MM.1S (cell line): ENCODE measurements at regions not wholly inside any gene's neighbourhood (a gene's known extent, or its start where the extent isn't known, plus 50 kb on each side); places are given as distances from the start of the nearest gene placed in this dataset.
A peak's percentile ranks its signal among the peaks of the same experiment; 100 is the strongest.

ENCODE experiments used
- DNase-seq: peaks from one replicate; pipeline ENCODE4 v3.0.0-alpha.2; 2015
- H2AFZ ChIP-seq: fragments of 300-600 bp; sonication (generic); 2 replicates; pipeline ENCODE4 v1.6.0; 2016; ENCODE audit warnings: antibody characterized with exemption, low read length
- H3F3A ChIP-seq: fragments of 300-600 bp; sonication (generic); 2 replicates; pipeline ENCODE4 v1.6.1; 2016; ENCODE audit warnings: mild to moderate bottlenecking, antibody characterized with exemption, low read length, moderate library complexity, mixed read lengths; ENCODE audit not compliant: insufficient read depth
- H3K27ac ChIP-seq: fragments of 300-600 bp; sonication (generic); 2 replicates; pipeline ENCODE4 v1.5.1; 2016; ENCODE audit warnings: mild to moderate bottlenecking, low read length
- H3K27me3 ChIP-seq: fragments of 300-600 bp; sonication (generic); replicated peaks from 2 replicates; pipeline ENCODE4 v1.6.0; 2016; ENCODE audit warnings: low read length; ENCODE audit not compliant: insufficient read depth
- H3K36me3 ChIP-seq: fragments of 300-600 bp; sonication (generic); replicated peaks from 2 replicates; pipeline ENCODE4 v1.6.1; 2016; ENCODE audit warnings: mild to moderate bottlenecking, low read length, mixed read lengths; ENCODE audit not compliant: insufficient read depth
- H3K4me1 ChIP-seq: fragments of 300-600 bp; sonication (generic); 2 replicates; pipeline ENCODE4 v1.6.1; 2016; ENCODE audit warnings: low read length, mixed read lengths
- H3K4me2 ChIP-seq: fragments of 300-600 bp; sonication (generic); 2 replicates; pipeline ENCODE4 v1.6.0; 2016; ENCODE audit warnings: low read depth, low read length
- H3K4me3 ChIP-seq: fragments of 300-600 bp; sonication (generic); 2 replicates; pipeline ENCODE4 v1.5.1; 2016; ENCODE audit warnings: low read length, mixed read lengths
- H3K79me2 ChIP-seq: fragments of 300-600 bp; sonication (generic); 2 replicates; pipeline ENCODE4 v1.6.1; 2016; ENCODE audit warnings: mixed run types, low read length, mixed read lengths
- H3K9ac ChIP-seq: fragments of 300-600 bp; sonication (generic); 2 replicates; pipeline ENCODE4 v1.6.1; 2016; ENCODE audit warnings: low read length, mixed read lengths
- H3K9me2 ChIP-seq: fragments of 300-600 bp; sonication (generic); replicated peaks from 2 replicates; pipeline ENCODE4 v1.6.1; 2016; ENCODE audit warnings: mild to moderate bottlenecking, low read length, mixed read lengths; ENCODE audit not compliant: insufficient read depth
- H3K9me3 ChIP-seq: fragments of 300-600 bp; sonication (generic); replicated peaks from 2 replicates; pipeline ENCODE4 v1.6.1; 2016; ENCODE audit warnings: mild to moderate bottlenecking, low read length, mixed read lengths; ENCODE audit not compliant: insufficient read depth
- H4K20me1 ChIP-seq: fragments of 300-600 bp; sonication (generic); 2 replicates; pipeline ENCODE4 v1.6.1; 2016; ENCODE audit warnings: mild to moderate bottlenecking, low read length, moderate library complexity, mixed read lengths; ENCODE audit not compliant: insufficient read depth
- CTCF ChIP-seq: fragments of 300-600 bp; sonication (generic); IDR thresholded peaks from 2 replicates; pipeline ENCODE4 v1.5.1; 2016; ENCODE audit warnings: antibody characterized with exemption, low read length, mixed read lengths
- EZH2 ChIP-seq: fragments of 300-600 bp; sonication (generic); optimal IDR thresholded peaks from 2 replicates; pipeline ENCODE3; 2017; ENCODE audit warnings: low read depth, mild to moderate bottlenecking, antibody characterized with exemption, low read length, mixed read lengths
- EZH2phosphoT487 ChIP-seq: fragments of 300-600 bp; sonication (generic); IDR thresholded peaks from 2 replicates; pipeline ENCODE4 v1.6.1; 2018; ENCODE audit warnings: antibody characterized with exemption, low read length

GRCh38 chr21:14617871-14618270, 71.8 kb upstream of the SAMSN1 start:
- DNase-seq: peak; percentile 54

GRCh38 chr21:14617040-14617393, 70.9 kb upstream of the SAMSN1 start:
- Histone ChIP-seq H3K36me3 (no peaks in the 10 kb centered on the region), H3K27me3 (no peaks in the 10 kb centered on the region), H3K4me2 (no peak overlapping the region), H3F3A (no peaks in the 10 kb centered on the region; the same call in none of the 2 replicates), H3K4me1 (peaks cover 20% of the 10 kb centered on the region), H3K9me3 (no peaks in the 10 kb centered on the region), H3K9me2 (no peaks in the 10 kb centered on the region), H2AFZ (no peak overlapping the region), H3K9ac (no peak overlapping the region), H3K27ac (no peak overlapping the region), H4K20me1 (no peaks in the 10 kb centered on the region), H3K79me2 (no peaks in the 10 kb centered on the region), H3K4me3 (no peak overlapping the region)
- DNase-seq: no peak
- no peak for TF ChIP-seq CTCF

More at GRCh38 chr21:14617871-14618270, 71.8 kb upstream of the SAMSN1 start:
- H3F3A ChIP-seq: no peaks in the 10 kb centered on the region; the same call in none of the 2 replicates
- peaks cover 20% of the 10 kb centered on the region for H3K4me1 ChIP-seq
- no peaks in the 10 kb centered on the region for H3K9me2 ChIP-seq
- H3K9ac ChIP-seq: no peak overlapping the region
- H3K79me2 ChIP-seq: no peaks in the 10 kb centered on the region
- peak overlapping the region; percentile 30 for H3K4me2 ChIP-seq
- no peak overlapping the region; the same call in 1 of the 2 replicates for H2AFZ ChIP-seq
- no peak for TF ChIP-seq CTCF
- no peak for TF ChIP-seq EZH2
- TF ChIP-seq EZH2phosphoT487: no peak
- H3K36me3 ChIP-seq: no peaks in the 10 kb centered on the region
- H3K4me3 ChIP-seq: peak overlapping the region; percentile 2; the same call in 1 of the 2 replicates
- H3K27me3 ChIP-seq: no peaks in the 10 kb centered on the region
- H4K20me1 ChIP-seq: no peaks in the 10 kb centered on the region
- peak overlapping the region; percentile 45; the same call in 1 of the 2 replicates for H3K27ac ChIP-seq
- no peaks in the 10 kb centered on the region for H3K9me3 ChIP-seq

GRCh38 chr21:14616380-14617039, 70.4 kb upstream of the SAMSN1 start:
- no peaks in the 10 kb centered on the region for H3K9me3 ChIP-seq
- H3K4me3 ChIP-seq: no peak overlapping the region
- H3K27ac ChIP-seq: no peak overlapping the region
- H3K27me3 ChIP-seq: no peaks in the 10 kb centered on the region
- H3F3A ChIP-seq: no peaks in the 10 kb centered on the region; the same call in none of the 2 replicates
- no peaks in the 10 kb centered on the region for H4K20me1 ChIP-seq
- H2AFZ ChIP-seq: no peak overlapping the region
- H3K4me2 ChIP-seq: no peak overlapping the region
- no peaks in the 10 kb centered on the region for H3K9me2 ChIP-seq
- TF ChIP-seq EZH2phosphoT487 (no peak), EZH2 (no peak), CTCF (no peak)
- no peak for DNase-seq
- H3K9ac ChIP-seq: no peak overlapping the region
- H3K36me3 ChIP-seq: no peaks in the 10 kb centered on the region
- H3K4me1 ChIP-seq: peaks cover 20% of the 10 kb centered on the region
- H3K79me2 ChIP-seq: no peaks in the 10 kb centered on the region
